K562 (cell line): ENCODE measurements at regions not wholly inside any gene's neighbourhood (a gene's known extent, or its start where the extent isn't known, plus 50 kb on each side); places are given as distances from the start of the nearest gene placed in this dataset.

Experiments
- ARHGAP35 ChIP-seq: fragments of 450-650 bp; IDR thresholded peaks from 2 replicates; pipeline ENCODE4 v1.6.1; 2018; ENCODE audit not compliant: partially characterized antibody
- ARNT ChIP-seq, 2 experiments: fragments of 450-650 bp; IDR thresholded peaks; 2 replicates each; pipeline ENCODE4 v1.6.1; 2016; ENCODE audit warnings: mild to moderate bottlenecking in 1 of 2
- ERF ChIP-seq: fragments of 450-650 bp; formaldehyde crosslinking; IDR thresholded peaks from 2 replicates; pipeline ENCODE4 v1.4.0; 2020; ENCODE audit warnings: mild to moderate bottlenecking, mixed read lengths
- FOXK1 ChIP-seq: sonication (generic); formaldehyde crosslinking; IDR thresholded peaks from 2 replicates; pipeline ENCODE4 v1.8.0; 2022; ENCODE audit warnings: missing genetic modification reagents, mild to moderate bottlenecking, borderline replicate concordance
- ZNF586 ChIP-seq: fragments of 450-650 bp; formaldehyde crosslinking; conservative IDR thresholded peaks from 2 replicates; pipeline ENCODE4 v1.4.0; 2020; ENCODE audit warnings: mild to moderate bottlenecking, moderate library complexity
- TF ChIP-seq, protein P1 (sequence below): fragments of 450-650 bp; IDR thresholded peaks from 2 replicates; pipeline ENCODE4 v1.6.1; 2017; ENCODE audit warnings: antibody characterized with exemption, mild to moderate bottlenecking
- TF ChIP-seq, protein P2 (sequence below): sonication (generic); formaldehyde crosslinking; IDR thresholded peaks from 2 replicates; pipeline ENCODE4 v1.8.0; 2022; ENCODE audit warnings: mild to moderate bottlenecking, missing genetic modification reagents

DNA sequence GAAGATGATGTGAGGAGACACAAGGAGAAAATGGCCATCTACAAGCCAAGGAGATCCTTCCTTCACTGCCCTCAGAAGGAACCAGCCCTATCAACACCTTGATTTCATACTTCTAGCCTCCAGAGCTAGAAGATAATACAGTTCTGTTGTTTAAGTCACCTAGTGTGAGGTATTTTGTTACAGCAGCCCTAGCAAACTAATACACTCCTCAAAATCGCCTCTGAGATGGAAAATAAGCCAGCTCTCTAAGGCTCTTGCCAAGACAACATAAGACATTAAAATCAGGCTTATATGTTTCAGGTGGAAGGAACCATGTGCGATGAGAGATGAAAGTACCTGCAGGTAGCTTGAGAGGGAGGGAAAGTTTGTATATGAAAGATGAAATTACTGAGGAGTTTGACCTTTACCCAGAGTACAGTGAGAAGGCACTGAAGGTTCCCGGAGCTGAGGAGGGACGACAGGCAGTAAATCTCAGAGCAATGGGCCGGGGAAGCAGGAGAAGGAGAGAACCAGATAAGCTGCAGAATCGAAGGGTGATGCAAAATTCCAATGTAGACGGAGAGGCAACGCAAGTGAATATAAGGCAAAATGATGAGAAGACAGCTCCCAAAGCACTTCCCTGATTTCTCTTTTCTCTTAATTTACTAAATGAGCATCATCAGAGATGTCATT, 84.7 kb downstream of the HHIPL2 start (continued):
- TF ChIP-seq, protein P1, sequence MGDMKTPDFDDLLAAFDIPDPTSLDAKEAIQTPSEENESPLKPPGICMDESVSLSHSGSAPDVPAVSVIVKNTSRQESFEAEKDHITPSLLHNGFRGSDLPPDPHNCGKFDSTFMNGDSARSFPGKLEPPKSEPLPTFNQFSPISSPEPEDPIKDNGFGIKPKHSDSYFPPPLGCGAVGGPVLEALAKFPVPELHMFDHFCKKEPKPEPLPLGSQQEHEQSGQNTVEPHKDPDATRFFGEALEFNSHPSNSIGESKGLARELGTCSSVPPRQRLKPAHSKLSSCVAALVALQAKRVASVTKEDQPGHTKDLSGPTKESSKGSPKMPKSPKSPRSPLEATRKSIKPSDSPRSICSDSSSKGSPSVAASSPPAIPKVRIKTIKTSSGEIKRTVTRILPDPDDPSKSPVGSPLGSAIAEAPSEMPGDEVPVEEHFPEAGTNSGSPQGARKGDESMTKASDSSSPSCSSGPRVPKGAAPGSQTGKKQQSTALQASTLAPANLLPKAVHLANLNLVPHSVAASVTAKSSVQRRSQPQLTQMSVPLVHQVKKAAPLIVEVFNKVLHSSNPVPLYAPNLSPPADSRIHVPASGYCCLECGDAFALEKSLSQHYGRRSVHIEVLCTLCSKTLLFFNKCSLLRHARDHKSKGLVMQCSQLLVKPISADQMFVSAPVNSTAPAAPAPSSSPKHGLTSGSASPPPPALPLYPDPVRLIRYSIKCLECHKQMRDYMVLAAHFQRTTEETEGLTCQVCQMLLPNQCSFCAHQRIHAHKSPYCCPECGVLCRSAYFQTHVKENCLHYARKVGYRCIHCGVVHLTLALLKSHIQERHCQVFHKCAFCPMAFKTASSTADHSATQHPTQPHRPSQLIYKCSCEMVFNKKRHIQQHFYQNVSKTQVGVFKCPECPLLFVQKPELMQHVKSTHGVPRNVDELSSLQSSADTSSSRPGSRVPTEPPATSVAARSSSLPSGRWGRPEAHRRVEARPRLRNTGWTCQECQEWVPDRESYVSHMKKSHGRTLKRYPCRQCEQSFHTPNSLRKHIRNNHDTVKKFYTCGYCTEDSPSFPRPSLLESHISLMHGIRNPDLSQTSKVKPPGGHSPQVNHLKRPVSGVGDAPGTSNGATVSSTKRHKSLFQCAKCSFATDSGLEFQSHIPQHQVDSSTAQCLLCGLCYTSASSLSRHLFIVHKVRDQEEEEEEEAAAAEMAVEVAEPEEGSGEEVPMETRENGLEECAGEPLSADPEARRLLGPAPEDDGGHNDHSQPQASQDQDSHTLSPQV: no peak
- TF ChIP-seq FOXK1 (CRISPR knock-in tag) (no peak), ERF (CRISPR knock-in tag) (no peak), ARNT (IDR thresholded peaks at IDR 0.05) (no peak), ARHGAP35 (no peak), ZNF586 (CRISPR knock-in tag) (no peak)
- TF ChIP-seq, protein P2, sequence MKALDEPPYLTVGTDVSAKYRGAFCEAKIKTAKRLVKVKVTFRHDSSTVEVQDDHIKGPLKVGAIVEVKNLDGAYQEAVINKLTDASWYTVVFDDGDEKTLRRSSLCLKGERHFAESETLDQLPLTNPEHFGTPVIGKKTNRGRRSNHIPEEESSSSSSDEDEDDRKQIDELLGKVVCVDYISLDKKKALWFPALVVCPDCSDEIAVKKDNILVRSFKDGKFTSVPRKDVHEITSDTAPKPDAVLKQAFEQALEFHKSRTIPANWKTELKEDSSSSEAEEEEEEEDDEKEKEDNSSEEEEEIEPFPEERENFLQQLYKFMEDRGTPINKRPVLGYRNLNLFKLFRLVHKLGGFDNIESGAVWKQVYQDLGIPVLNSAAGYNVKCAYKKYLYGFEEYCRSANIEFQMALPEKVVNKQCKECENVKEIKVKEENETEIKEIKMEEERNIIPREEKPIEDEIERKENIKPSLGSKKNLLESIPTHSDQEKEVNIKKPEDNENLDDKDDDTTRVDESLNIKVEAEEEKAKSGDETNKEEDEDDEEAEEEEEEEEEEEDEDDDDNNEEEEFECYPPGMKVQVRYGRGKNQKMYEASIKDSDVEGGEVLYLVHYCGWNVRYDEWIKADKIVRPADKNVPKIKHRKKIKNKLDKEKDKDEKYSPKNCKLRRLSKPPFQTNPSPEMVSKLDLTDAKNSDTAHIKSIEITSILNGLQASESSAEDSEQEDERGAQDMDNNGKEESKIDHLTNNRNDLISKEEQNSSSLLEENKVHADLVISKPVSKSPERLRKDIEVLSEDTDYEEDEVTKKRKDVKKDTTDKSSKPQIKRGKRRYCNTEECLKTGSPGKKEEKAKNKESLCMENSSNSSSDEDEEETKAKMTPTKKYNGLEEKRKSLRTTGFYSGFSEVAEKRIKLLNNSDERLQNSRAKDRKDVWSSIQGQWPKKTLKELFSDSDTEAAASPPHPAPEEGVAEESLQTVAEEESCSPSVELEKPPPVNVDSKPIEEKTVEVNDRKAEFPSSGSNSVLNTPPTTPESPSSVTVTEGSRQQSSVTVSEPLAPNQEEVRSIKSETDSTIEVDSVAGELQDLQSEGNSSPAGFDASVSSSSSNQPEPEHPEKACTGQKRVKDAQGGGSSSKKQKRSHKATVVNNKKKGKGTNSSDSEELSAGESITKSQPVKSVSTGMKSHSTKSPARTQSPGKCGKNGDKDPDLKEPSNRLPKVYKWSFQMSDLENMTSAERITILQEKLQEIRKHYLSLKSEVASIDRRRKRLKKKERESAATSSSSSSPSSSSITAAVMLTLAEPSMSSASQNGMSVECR (CRISPR knock-in tag): no peak
